HG03571 (cell line): ENCODE measurements at regions not wholly inside any gene's neighbourhood (a gene's known extent, or its start where the extent isn't known, plus 50 kb on each side); places are given as distances from the start of the nearest gene placed in this dataset.
"Not testable (repeated sequence)": the region's sequence is repeated elsewhere in the genome, so short reads cannot be mapped to it uniquely, and the experiment has no call there.

Experiments
- ATAC-seq: cut with Tn5 transposase; IDR thresholded peaks from one replicate; pipeline ENCODE4 v1.9.1; 2021; ENCODE audit not compliant: unreplicated experiment

GRCh38 chr12:88856201-88856600 lies 275.9 kb upstream of the KITLG start:
- ATAC-seq: no peak

GRCh38 chr12:88855301-88855700 lies 275.0 kb upstream of the KITLG start:
- no peak for ATAC-seq

GRCh38 chr12:88854260-88854659 lies 274.0 kb upstream of the KITLG start:
- ATAC-seq: no peak

- ATAC-seq: not testable (repeated sequence)
These were observed 267.0 kb upstream of the KITLG start for GRCh38 chr12:88847246-88847645.

- no peak for ATAC-seq
These were observed 264.2 kb upstream of the KITLG start for GRCh38 chr12:88844426-88844825.

GRCh38 chr12:88842314-88842713 lies 262.0 kb upstream of the KITLG start:
- no peak for ATAC-seq

GRCh38 chr12:88839486-88839885 lies 259.2 kb upstream of the KITLG start:
- ATAC-seq: no peak

- ATAC-seq: no peak
These were observed 255.9 kb upstream of the KITLG start for GRCh38 chr12:88836156-88836555.

- ATAC-seq: no peak
These were observed 254.0 kb upstream of the KITLG start for GRCh38 chr12:88834226-88834625.

GRCh38 chr12:88833641-88834116 lies 253.4 kb upstream of the KITLG start:
- no peak for ATAC-seq

- ATAC-seq: not testable (repeated sequence)
These were observed 248.3 kb upstream of the KITLG start for GRCh38 chr12:88828537-88828936.

- ATAC-seq: no peak
These were observed 239.7 kb upstream of the KITLG start for GRCh38 chr12:88820012-88820411.

- no peak for ATAC-seq
These were observed 235.9 kb upstream of the KITLG start for GRCh38 chr12:88816201-88816600.

GRCh38 chr12:88814779-88815178 lies 234.5 kb upstream of the KITLG start:
- ATAC-seq: no peak

GRCh38 chr12:88812610-88813009 lies 232.3 kb upstream of the KITLG start:
- ATAC-seq: no peak

GRCh38 chr12:88810806-88811205 lies 230.5 kb upstream of the KITLG start:
- no peak for ATAC-seq

GRCh38 chr12:88809841-88810240 lies 229.6 kb upstream of the KITLG start:
- ATAC-seq: not testable (repeated sequence)

GRCh38 chr12:88805692-88806091 lies 225.4 kb upstream of the KITLG start:
- no peak for ATAC-seq

- no peak for ATAC-seq
These were observed 225.0 kb upstream of the KITLG start for GRCh38 chr12:88805286-88805685.

GRCh38 chr12:88802096-88802706 lies 221.9 kb upstream of the KITLG start:
- no peak for ATAC-seq

- no peak for ATAC-seq
These were observed 221.2 kb upstream of the KITLG start for GRCh38 chr12:88801227-88802095.

- ATAC-seq: no peak
These were observed 212.8 kb upstream of the KITLG start for GRCh38 chr12:88793096-88793495.
